Left renal cortex interstitium (tissue), 4 donors: ENCODE measurements at regions not wholly inside any gene's neighbourhood (a gene's known extent, or its start where the extent isn't known, plus 50 kb on each side); places are given as distances from the start of the nearest gene placed in this dataset.

ENCODE experiments used
- DNase-seq, 4 donors: peaks; one replicate each; pipeline ENCODE4 v3.0.0-alpha.2; 2013; ENCODE audit warnings: low read depth in 4 of 4, low spot score in 2 of 4, missing footprints in 1 of 4

- no peak for DNase-seq
Observed at GRCh38 chr18:60753753-60754152, 381.2 kb upstream of the MC4R start.

- DNase-seq, result no peak
Observed at GRCh38 chr18:60754413-60755009, 381.9 kb upstream of the MC4R start.

GRCh38 chr18:60755134-60755533 is 382.6 kb upstream of the MC4R start:
- DNase-seq, result no peak

- DNase-seq, result no peak
Observed at GRCh38 chr18:60775978-60776377, 403.4 kb upstream of the MC4R start.

- no peak for DNase-seq
Observed at GRCh38 chr18:60784161-60784560, 411.6 kb upstream of the MC4R start.

GRCh38 chr18:60794802-60795201 is 422.2 kb upstream of the MC4R start:
- no peak for DNase-seq

GRCh38 chr18:60804415-60804814 is 431.8 kb upstream of the MC4R start:
- DNase-seq, result no peak

- no peak for DNase-seq
Observed at GRCh38 chr18:60809937-60810336, 437.4 kb upstream of the MC4R start.

GRCh38 chr18:60812921-60813320 is 440.3 kb upstream of the MC4R start:
- DNase-seq, result no peak

GRCh38 chr18:60826346-60826745 is 453.8 kb upstream of the MC4R start:
- DNase-seq, result no peak

- no peak for DNase-seq
Observed at GRCh38 chr18:60831971-60832370, 459.4 kb upstream of the MC4R start.

GRCh38 chr18:60838677-60839076 is 466.1 kb upstream of the MC4R start:
- DNase-seq, result no peak

- DNase-seq, result no peak
Observed at GRCh38 chr18:60846396-60846795, 473.8 kb upstream of the MC4R start.

GRCh38 chr18:60847517-60847916 is 474.9 kb upstream of the MC4R start:
- no peak for DNase-seq

GRCh38 chr18:60861575-60861974 is 471.7 kb upstream of the CDH20 start:
- no peak for DNase-seq

GRCh38 chr18:60862988-60863387 is 470.2 kb upstream of the CDH20 start:
- no peak for DNase-seq

- no peak for DNase-seq
Observed at GRCh38 chr18:60865801-60866200, 467.4 kb upstream of the CDH20 start.

- no peak for DNase-seq
Observed at GRCh38 chr18:60870261-60871153, 462.7 kb upstream of the CDH20 start.

GRCh38 chr18:60872434-60872833 is 460.8 kb upstream of the CDH20 start:
- DNase-seq, result no peak

- DNase-seq, result no peak
Observed at GRCh38 chr18:60873708-60874107, 459.5 kb upstream of the CDH20 start.

- DNase-seq, result no peak
Observed at GRCh38 chr18:60875957-60876507, 457.2 kb upstream of the CDH20 start.

GRCh38 chr18:60880184-60880583 is 453.0 kb upstream of the CDH20 start:
- no peak for DNase-seq
